SK-N-SH (cell line): ENCODE measurements at regions not wholly inside any gene's neighbourhood (a gene's known extent, or its start where the extent isn't known, plus 50 kb on each side); places are given as distances from the start of the nearest gene placed in this dataset.

Source experiments
- CTCF ChIA-PET: fragments of 300-600, 350-600 bp; formaldehyde crosslinking; extraction: SDS; loops from one replicate; lab custom pipeline; 2021; lab: Yijun Ruan, JAX
- POLR2A ChIA-PET: fragments of 350-600 bp; sonication (Branson Sonifier 250); formaldehyde crosslinking; extraction: SDS; loops from one replicate; lab custom pipeline; 2020; ENCODE audit warnings: antibody characterized with exemption, inconsistent platforms; lab: Yijun Ruan, JAX
- DNase-seq: peaks from one replicate; pipeline ENCODE4 v3.0.0; 2012
- H2AFZ ChIP-seq: fragments of 200-600 bp; sonication (generic); 2 replicates; pipeline ENCODE4 v1.8.1; 2016; ENCODE audit warnings: antibody characterized with exemption, mild to moderate bottlenecking, low read depth
- H3F3A ChIP-seq: fragments of 200-600 bp; sonication (generic); replicated peaks from 2 replicates; pipeline ENCODE3; 2016; ENCODE audit warnings: antibody characterized with exemption, mild to moderate bottlenecking; ENCODE audit not compliant: insufficient read depth
- H3K27ac ChIP-seq, 2 experiments: fragments of 200-500 bp in 1 of 2; fragments of 200-600 bp in 1 of 2; sonication (Bioruptor generic) in 1 of 2; sonication (generic), shearing (Covaris generic) in 1 of 2; 2 replicates each; pipeline versions ENCODE4 v1.5.1 to v1.6.1; 2014 to 2016; ENCODE audit warnings: low read depth in 2 of 2, inconsistent platforms in 1 of 2, low read length in 1 of 2, mild to moderate bottlenecking in 1 of 2, mixed read lengths in 1 of 2
- H3K27me3 ChIP-seq: fragments of 200-600 bp; sonication (generic), shearing (Covaris generic); 2 replicates; pipeline ENCODE4 v1.6.1; 2016; ENCODE audit warnings: mixed run types; ENCODE audit not compliant: insufficient read depth
- H3K36me3 ChIP-seq, 2 experiments: fragments of 200-500 bp in 1 of 2; fragments of 200-600 bp in 1 of 2; sonication (Bioruptor generic) in 1 of 2; sonication (generic) in 1 of 2; replicated peaks in 1 of 2; 2 replicates each; pipeline versions ENCODE3 to v1.5.1; 2014 to 2016; ENCODE audit warnings: low read length in 1 of 2, mild to moderate bottlenecking in 1 of 2; ENCODE audit not compliant: insufficient read depth in 2 of 2, control insufficient read depth in 1 of 2
- H3K4me1 ChIP-seq, 2 experiments: fragments of 200-500 bp in 1 of 2; fragments of 200-600 bp in 1 of 2; sonication (Bioruptor generic) in 1 of 2; sonication (generic), shearing (Covaris generic) in 1 of 2; 2 replicates each; pipeline versions ENCODE4 v1.5.1 to v1.6.1; 2014 to 2016; ENCODE audit warnings: low read depth in 1 of 2, low read length in 1 of 2, mixed run types in 1 of 2; ENCODE audit not compliant: insufficient read depth in 2 of 2, control insufficient read depth in 1 of 2
- H3K4me2 ChIP-seq: fragments of 200-600 bp; sonication (generic), shearing (Covaris generic); 2 replicates; pipeline ENCODE4 v1.6.1; 2017; ENCODE audit warnings: mixed run types
- H3K4me3 ChIP-seq, 2 experiments: fragments of 200-500 bp in 1 of 2; fragments of 200-600 bp in 1 of 2; sonication (Bioruptor generic) in 1 of 2; sonication (generic), shearing (Covaris generic) in 1 of 2; 2 replicates each; pipeline versions ENCODE4 v1.5.1 to v1.8.1; 2014 to 2016; ENCODE audit warnings: low read depth in 2 of 2, inconsistent platforms in 1 of 2, low read length in 1 of 2, mild to moderate bottlenecking in 1 of 2, mixed read lengths in 1 of 2, moderate library complexity in 1 of 2
- H3K79me2 ChIP-seq: fragments of 200-600 bp; sonication (generic); 2 replicates; pipeline ENCODE4 v1.8.1; 2017; ENCODE audit warnings: mild to moderate bottlenecking; ENCODE audit not compliant: insufficient read depth
- H3K9ac ChIP-seq: fragments of 200-600 bp; sonication (generic); 2 replicates; pipeline ENCODE4 v1.6.1; 2017; ENCODE audit warnings: mixed run types
- H3K9me2 ChIP-seq: fragments of 200-600 bp; sonication (generic); 2 replicates; pipeline ENCODE4 v1.6.1; 2017; ENCODE audit warnings: mixed run types
- H3K9me3 ChIP-seq: fragments of 200-600 bp; sonication (generic); 2 replicates; pipeline ENCODE4 v1.6.1; 2017; ENCODE audit warnings: mixed run types, mild to moderate bottlenecking, moderate library complexity
- H4K20me1 ChIP-seq: fragments of 200-600 bp; sonication (generic); 2 replicates; pipeline ENCODE4 v1.6.1; 2017; ENCODE audit warnings: mild to moderate bottlenecking, mixed run types; ENCODE audit not compliant: insufficient read depth
- ELF1 ChIP-seq: IDR thresholded peaks from 2 replicates; pipeline ENCODE4 v1.4.0; 2012
- FOXJ3 ChIP-seq: sonication (generic); formaldehyde crosslinking; IDR thresholded peaks from 2 replicates; pipeline ENCODE4 v1.5.1; 2020; ENCODE audit warnings: mild to moderate bottlenecking, missing genetic modification reagents
- IRF3 ChIP-seq: fragments of 150-350 bp; IDR thresholded peaks from 2 replicates; pipeline ENCODE4 v1.6.1; 2016; ENCODE audit warnings: mild to moderate bottlenecking, low read depth, low read length
- MAX ChIP-seq: IDR thresholded peaks from 2 replicates; pipeline ENCODE4 v1.4.0; 2012; ENCODE audit warnings: low read depth
- PBX3 ChIP-seq: IDR thresholded peaks from 2 replicates; pipeline ENCODE4; 2012
- RFX5 ChIP-seq: IDR thresholded peaks from 2 replicates; pipeline ENCODE4 v1.6.1; 2012; ENCODE audit warnings: mild to moderate bottlenecking, improper control_type of control experiment, low read length
- RXRA ChIP-seq: IDR thresholded peaks from 2 replicates; pipeline ENCODE4 v1.4.0; 2012; ENCODE audit warnings: low read depth, mild to moderate bottlenecking, borderline replicate concordance
- YY1 ChIP-seq: IDR thresholded peaks from 2 replicates; pipeline ENCODE4 v1.4.0; 2012; ENCODE audit warnings: low read depth, mild to moderate bottlenecking
- WGBS: methylation state at CpG from one replicate; pipeline ENCODE4 v1.1.6; 2017; ENCODE audit warnings: low lambda C conversion rate; 5-methylcytosine and 5-hydroxymethylcytosine counted together

- no peaks in the 10 kb centered on the region for H3K79me2 ChIP-seq
- POLR2A ChIA-PET = no interaction called here
- TF ChIP-seq MAX = no peak
- TF ChIP-seq YY1 = no peak
- no peak for TF ChIP-seq FOXJ3 (CRISPR knock-in tag)
- TF ChIP-seq PBX3 = no peak
- TF ChIP-seq, all 33 proteins: peak for 0
- H3K27ac ChIP-seq = peak overlapping the region in 1 of 2 experiments; percentile 67; a peak in 2 of 4 replicates
- no peak overlapping the region for H3K9ac ChIP-seq
- no peaks in the 10 kb centered on the region for H3K9me3 ChIP-seq
- no peaks in the 10 kb centered on the region for H3K9me2 ChIP-seq
- CTCF ChIA-PET = no interaction called here
- no peaks in the 10 kb centered on the region for H4K20me1 ChIP-seq
- no peak overlapping the region; a peak in 1 of 4 replicates for H3K4me3 ChIP-seq
- H3K36me3 ChIP-seq = no peaks in the 10 kb centered on the region
- H3K4me1 ChIP-seq = peaks cover 0 to 12% of the 10 kb centered on the region in 2 experiments; a peak in 2 of 4 replicates
- no peaks in the 10 kb centered on the region for H3F3A ChIP-seq
- H3K27me3 ChIP-seq = no peaks in the 10 kb centered on the region
- H3K4me2 ChIP-seq = no peak overlapping the region
- WGBS = 82% methylated on average over 2 of the region's 2 CpGs
- peak overlapping the region; percentile 59; the same call in 1 of the 2 replicates for H2AFZ ChIP-seq
- peak; percentile 41 for DNase-seq
These were observed 183.3 kb upstream of the ETAA1 start for GRCh38 chr2:67213677-67214402.

GRCh38 chr2:67214585-67215185 lies 182.4 kb upstream of the ETAA1 start:
- H3K79me2 ChIP-seq = no peaks in the 10 kb centered on the region

More at GRCh38 chr2:67214585-67215185, 182.4 kb upstream of the ETAA1 start:
- Histone ChIP-seq H3K27me3 (no peaks in the 10 kb centered on the region), H3F3A (no peaks in the 10 kb centered on the region), H3K4me3 (no peak overlapping the region; a peak in 1 of 4 replicates), H4K20me1 (no peaks in the 10 kb centered on the region), H3K9ac (no peak overlapping the region), H2AFZ (no peak overlapping the region), H3K27ac (peak overlapping the region in 1 of 2 experiments; percentile 53; a peak in 2 of 4 replicates), H3K9me2 (no peaks in the 10 kb centered on the region), H3K36me3 (no peaks in the 10 kb centered on the region), H3K9me3 (no peaks in the 10 kb centered on the region), H3K4me2 (no peak overlapping the region), H3K4me1 (peaks cover 0 to 18% of the 10 kb centered on the region in 2 experiments; a peak in 2 of 4 replicates)
- peak; percentile 8 for DNase-seq
- ChIA-PET POLR2A (interaction anchor here (1.1 to 1.8 kb wide), 3 partner anchors 208 to 782 kb away, joined by 4 to 10 read pairs (median 5); partner anchors contain the start of gene MEIS1), CTCF (interaction anchor here (0.6 to 1.9 kb wide), 28 partner anchors 8 to 1567 kb away, joined by 3 to 18 read pairs (median 4); partner anchors contain the start of gene MEIS1)
- no peak for TF ChIP-seq FOXJ3 (CRISPR knock-in tag)
- TF ChIP-seq RXRA = no peak
- TF ChIP-seq IRF3 = no peak
- no peak for TF ChIP-seq RFX5
- TF ChIP-seq ELF1 = no peak
- 87% methylated on average over 5 of the region's 5 CpGs for WGBS
